ENCODE measurements at regions not wholly inside any gene's neighbourhood (a gene's known extent, or its start where the extent isn't known, plus 50 kb on each side); places are given as distances from the start of the nearest gene placed in this dataset.
A peak's percentile ranks its signal among the peaks of the same experiment; 100 is the strongest.

DNA sequence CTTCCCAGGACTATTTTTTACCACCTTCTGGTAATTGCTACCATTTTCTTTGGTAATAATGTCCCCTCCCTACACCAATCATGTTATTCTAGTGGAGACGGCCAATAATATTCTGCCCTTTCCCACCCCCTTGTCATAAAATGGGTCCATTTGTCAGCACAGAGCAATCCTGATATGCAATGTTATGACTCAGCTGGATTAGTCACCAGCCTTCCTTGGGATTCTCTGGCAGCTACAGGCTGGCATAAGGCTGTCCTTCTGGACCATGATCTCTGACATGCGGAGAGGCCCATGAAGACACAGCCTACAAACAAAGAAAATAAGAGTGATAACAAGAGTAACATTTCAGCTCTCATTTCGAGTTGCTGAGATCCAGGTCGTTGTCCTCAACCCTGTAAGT lies 222.0 kb upstream of the CPNE8 start:
- ATAC-seq (no peak), DNase-seq (ENCODE audit: low spot score) (no peak)

- ATAC-seq = no peak
These were observed 220.2 kb upstream of the CPNE8 start for GRCh38 chr12:39125566-39125965.

GRCh38 chr12:39124768-39125167 lies 219.4 kb upstream of the CPNE8 start:
- ATAC-seq = no peak
- no peak for DNase-seq (ENCODE audit: low spot score)

More at GRCh38 chr12:39125566-39125965, 220.2 kb upstream of the CPNE8 start:
- no peak for DNase-seq (ENCODE audit: low spot score)

DNA sequence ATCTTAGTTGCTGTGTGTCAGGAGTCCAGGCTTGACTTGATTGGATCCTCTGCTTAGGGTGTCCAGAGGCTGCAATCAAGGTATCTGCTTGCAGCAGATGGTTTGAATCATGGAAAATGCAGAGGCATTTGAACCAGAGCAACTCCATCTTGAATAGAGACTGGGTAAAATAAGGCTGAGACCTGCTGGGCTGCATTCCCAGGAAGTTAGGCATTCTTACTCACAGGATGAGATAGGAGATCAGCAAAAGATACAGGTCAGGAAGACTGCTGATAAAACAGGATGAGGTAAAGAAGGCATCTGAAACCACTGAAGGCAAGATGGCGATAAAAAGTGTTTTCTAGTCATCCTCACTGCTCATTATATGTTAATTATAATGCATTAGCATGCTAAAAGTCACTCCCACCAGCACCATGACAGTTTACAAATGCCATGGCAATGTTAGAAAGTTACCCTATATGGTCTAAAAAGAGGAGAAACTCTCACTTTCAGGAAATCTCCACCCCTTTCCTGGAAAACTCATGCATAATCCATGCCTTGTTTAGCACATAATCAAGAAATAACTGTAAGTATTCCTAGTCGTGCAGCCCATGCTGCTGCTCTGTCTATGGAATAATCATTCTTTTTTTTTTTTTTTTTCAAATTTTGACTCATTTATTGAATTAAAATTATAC lies 218.3 kb upstream of the CPNE8 start:
- no peak for ATAC-seq

DNA sequence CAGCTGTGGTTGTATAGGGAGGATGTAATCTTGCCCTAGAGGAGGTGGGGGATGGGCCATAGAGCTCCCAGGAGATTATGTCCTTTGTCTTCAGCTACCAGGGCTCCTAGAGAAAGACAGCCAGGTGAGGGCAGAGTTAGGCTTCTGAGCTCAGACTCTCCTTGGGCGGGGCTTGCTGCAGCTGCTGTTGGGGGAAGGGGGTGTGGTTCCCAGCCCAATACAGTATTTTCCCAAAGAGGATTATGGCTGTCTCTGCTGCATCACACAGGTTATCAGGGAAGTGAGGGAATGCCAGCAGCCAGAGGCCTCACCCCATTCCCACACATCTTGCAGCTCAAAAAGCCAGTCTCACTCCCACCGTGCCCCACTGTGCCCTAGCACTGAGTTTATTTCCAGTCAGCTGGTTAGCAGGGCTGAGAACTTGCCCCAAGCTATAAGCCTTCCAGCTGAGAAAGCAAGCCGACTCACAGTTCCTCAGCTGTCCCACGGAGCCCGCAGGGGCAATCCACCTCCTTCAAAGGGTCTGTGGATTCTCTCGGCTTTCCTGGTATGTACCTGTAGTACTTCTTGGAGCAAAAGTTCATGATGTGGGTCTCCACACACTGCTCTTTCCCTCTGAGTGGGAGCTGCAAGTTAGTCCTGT lies 217.3 kb upstream of the CPNE8 start:
- ATAC-seq (no peak), DNase-seq (ENCODE audit: low spot score) (no peak)

More for the DNA sequence above, 218.3 kb upstream of the CPNE8 start:
- no peak for DNase-seq (ENCODE audit: low spot score)

DNA sequence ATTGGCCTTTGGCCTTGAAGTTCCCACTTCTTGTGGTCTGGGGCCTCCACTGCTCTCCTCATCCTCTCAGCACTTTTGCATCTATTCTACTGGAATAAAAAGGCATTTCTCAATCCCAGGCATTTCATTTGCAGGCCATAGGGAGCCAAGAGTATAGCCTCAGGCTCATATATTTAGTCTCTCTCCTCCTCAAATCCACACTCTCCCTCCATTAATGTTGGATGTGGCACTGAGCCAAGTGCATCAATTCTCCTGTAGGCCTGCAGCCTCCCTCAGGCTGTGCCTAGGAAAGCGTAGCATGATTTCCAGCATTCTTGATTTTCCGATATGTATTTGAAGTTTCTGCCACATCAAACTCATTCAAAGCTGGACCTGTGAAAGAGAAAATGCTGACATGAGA lies 211.5 kb upstream of the CPNE8 start:
- DNase-seq (ENCODE audit: low spot score) (no peak), ATAC-seq (no peak)

DNA sequence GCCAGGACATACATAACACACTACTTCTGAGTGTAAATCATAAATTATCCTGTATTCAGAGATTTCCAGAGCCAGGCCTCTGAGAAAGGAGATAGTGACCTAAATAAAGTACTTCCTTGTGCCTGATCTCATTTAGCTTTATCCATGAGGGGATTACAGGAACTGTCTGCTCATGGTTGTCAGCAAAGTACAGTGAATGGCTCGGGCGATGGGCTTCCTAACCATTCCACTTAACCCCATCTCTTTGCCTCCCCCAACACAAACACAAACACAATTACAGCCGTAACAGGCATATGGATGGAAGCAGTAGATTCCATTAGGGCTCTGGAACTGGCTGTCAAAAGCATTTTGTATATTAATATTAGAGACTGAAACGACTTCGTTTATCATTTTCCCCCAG lies 206.7 kb upstream of the CPNE8 start:
- no peak for ATAC-seq
- no peak for DNase-seq (ENCODE audit: low spot score)

DNA sequence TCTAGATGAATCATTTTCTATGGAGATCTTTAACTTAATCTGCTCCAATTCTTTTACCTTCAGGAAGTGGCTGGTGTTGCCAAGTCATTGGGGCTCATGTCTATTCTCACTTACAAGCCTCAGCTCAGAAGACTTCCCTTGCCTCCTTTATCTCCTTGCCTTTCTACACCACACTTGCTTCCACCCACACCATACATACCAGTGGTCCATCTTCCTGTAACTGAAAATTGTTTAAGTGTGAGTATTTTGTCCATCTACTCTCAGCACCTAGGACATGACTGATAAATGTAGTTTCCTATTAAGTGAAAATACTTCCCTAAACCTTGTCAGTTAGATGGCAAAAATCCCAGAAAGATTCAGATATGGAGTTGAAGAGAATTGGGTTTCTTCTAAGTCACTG lies 199.7 kb upstream of the CPNE8 start:
- DNase-seq (ENCODE audit: low spot score) = no peak
- no peak for ATAC-seq

DNA sequence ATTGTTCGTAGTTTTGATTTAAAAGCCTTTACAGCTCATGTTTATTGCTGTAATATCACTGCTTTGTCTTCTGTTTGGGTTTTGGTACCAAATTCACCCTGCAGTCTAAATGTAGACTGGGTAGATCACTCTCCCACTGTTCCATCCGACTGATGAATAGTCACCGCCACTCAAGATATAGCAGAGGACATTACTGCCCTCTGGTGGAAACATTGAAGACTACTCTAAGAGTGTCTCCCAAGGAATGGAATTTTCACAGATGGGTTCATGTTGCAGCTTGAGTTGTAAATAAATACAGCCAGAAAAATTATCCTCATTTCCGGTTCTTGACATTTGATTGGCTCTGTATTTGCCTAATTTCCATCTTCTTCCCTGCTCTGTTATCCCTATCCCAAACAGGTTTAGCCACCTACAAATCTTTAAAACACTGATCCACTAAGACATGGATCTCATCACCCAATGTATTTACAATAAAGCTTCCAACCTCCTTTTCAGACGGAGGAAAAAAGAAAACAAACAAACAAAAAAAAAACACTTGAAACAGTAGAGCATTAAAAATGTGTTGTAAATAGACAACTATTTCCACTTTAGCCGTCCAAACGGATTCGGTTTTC lies 198.3 kb upstream of the CPNE8 start:
- no peak for DNase-seq (ENCODE audit: low spot score)
- ATAC-seq = peak; percentile 99

DNA sequence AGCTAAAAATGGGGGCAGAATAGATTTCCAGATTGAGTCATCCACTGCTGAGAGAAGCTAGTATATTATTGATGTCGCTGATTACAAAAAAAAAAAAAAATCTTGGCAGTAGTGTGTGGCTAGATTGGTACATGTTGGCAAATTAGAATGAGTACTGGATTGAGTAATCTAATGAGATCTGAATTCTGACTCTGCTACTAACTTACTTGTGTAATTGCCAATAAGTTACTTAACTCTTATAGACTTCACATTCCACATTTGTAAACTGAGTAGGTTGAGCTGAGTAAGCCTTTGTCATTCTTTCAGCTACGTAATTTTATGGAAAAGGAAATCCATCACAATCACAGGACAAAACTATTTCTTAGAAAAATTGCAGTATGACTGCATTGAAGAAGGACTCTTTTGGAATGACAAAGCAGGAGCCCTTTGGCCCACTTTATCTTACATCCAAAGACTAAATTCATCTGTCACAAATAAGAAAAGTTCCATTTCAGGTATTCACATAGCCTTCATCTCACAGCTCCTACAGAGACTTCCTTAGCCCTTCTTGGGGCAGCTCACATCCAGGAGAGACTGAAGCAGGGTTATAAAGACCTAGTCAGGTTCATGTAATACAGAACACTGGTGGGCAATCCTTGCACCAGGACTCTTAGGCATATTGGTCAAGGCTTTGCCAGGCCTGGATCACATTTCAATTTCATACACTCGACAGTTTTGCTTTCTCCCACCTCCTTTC lies 197.3 kb upstream of the CPNE8 start:
- DNase-seq (ENCODE audit: low spot score) (no peak), ATAC-seq (peak; percentile 68)

GRCh38 chr12:39095636-39096330 lies 190.4 kb upstream of the CPNE8 start:
- DNase-seq (ENCODE audit: low spot score) (no peak), ATAC-seq (no peak)

DNA sequence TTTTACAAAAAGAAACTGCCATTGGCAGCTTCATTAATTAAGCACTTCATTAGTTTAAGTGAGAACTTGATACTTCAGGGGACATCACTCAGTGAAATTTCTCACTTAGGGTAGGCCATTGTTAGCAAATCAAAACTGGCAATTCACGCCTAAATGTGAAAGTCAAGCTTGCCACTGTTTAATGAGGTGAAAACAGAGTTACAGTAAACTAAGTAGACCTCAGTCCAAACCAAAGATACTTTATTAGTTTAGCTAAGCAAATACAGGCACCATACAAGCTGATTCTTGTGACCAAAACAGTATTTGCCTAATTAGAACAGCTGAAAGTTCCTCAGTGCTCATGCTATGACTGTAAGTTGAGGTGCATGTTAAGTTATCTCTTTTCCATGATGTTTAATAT lies 176.5 kb upstream of the CPNE8 start:
- no peak for DNase-seq (ENCODE audit: low spot score)
- no peak for ATAC-seq

GRCh38 chr12:39077226-39077625 lies 171.8 kb upstream of the CPNE8 start:
- ATAC-seq (no peak), DNase-seq (ENCODE audit: low spot score) (no peak)

DNA sequence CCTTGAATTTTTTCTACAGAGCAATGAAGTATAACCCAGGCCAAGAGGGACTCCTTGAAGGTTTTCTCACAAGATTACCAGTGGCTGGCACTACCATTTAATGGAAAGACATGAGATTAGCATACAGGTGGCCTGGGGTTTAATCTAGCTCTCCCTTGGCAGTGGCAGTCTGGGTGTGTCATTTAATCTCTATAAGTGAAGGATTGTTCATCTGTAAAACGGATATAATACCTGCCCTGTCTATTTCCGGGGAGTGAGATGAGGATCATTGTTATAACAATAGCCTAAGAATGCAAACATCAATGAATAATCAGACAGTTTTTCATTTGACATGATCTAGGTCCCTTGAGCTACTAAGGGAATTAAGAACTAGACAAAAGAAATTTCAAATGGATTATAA lies 168.7 kb upstream of the CPNE8 start:
- DNase-seq (ENCODE audit: low spot score) = no peak
- ATAC-seq = no peak

DNA sequence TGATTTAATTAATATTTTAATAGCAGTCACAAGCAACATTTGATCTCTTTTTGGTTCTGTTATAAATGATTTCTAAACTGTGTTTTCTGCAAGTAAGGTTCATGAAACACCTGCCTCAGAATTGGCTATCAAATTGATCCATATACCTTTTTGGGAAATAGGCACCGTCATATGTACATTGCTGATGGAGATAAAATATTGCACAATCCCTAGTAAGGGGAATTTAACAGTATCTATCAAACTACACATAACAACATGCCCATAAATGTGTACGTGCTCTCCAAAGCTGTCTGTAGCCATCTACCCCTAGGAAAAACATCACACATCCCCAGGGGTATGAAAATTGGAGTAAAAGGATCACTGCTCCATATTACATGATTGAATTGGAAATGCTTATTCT lies 167.3 kb upstream of the CPNE8 start:
- ATAC-seq = no peak
- DNase-seq (ENCODE audit: low spot score) = no peak

DNA sequence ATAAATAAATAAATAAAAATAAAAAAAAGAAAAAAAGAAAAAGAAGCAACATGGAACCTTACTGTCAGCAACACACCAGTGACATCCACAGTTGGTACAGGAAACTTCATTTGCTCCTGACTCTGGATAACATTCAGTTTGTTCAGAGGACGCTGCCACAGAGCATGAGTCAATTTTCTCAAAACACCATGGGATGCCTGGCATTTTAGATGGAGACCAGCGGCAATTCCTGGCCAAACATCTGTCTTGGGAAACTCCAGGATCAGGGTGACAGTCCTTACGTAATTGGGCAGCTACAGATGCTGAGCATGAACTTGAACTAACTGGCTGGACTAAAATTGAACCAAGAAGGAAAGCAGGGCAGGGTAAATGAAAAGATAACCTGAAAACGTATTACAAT lies 166.2 kb upstream of the CPNE8 start:
- DNase-seq (ENCODE audit: low spot score) (no peak), ATAC-seq (no peak)

- DNase-seq (ENCODE audit: low spot score) = no peak
- no peak for ATAC-seq
These were observed 165.4 kb upstream of the CPNE8 start for GRCh38 chr12:39070775-39071174.

DNA sequence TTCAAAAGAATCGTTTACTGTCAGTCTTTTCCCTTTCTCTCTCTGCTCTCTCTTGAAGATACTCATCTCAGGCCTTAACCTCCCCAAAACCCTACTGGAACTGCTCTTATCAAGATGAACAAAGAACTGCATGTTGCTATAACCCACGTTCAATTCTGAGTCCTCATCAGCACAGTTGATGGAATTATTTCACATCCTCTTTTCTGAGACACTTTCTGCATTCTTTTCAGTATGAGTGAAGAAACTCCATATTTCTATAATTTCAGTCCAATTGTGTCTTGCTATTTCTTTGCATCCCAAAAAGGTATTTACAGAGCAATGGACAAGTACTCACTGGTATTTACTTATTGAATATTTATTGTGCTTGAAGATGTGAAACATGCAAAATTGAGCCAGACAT lies 160.1 kb upstream of the CPNE8 start:
- no peak for DNase-seq (ENCODE audit: low spot score)
- no peak for ATAC-seq

GRCh38 chr12:39064708-39065107 lies 159.3 kb upstream of the CPNE8 start:
- DNase-seq (ENCODE audit: low spot score) (no peak), ATAC-seq (no peak)

- DNase-seq (ENCODE audit: low spot score) (no peak), ATAC-seq (no peak)
These were observed 157.0 kb upstream of the CPNE8 start for GRCh38 chr12:39062266-39062996.

GRCh38 chr12:39061576-39061975 lies 156.2 kb upstream of the CPNE8 start:
- DNase-seq (ENCODE audit: low spot score) (no peak), ATAC-seq (no peak)

All from left lobe of liver (tissue), 2 donors.